ENCODE measurements at regions not wholly inside any gene's neighbourhood (a gene's known extent, or its start where the extent isn't known, plus 50 kb on each side); places are given as distances from the start of the nearest gene placed in this dataset.
"Not testable (repeated sequence)": the region's sequence is repeated elsewhere in the genome, so short reads cannot be mapped to it uniquely, and the experiment has no call there.

- TF ChIP-seq CTCF (IDR thresholded peaks at IDR 0.05; ENCODE audit: insufficient read depth, low read length, poor library complexity, severe bottlenecking): no peak
- DNase-seq (ENCODE audit: extremely low read depth, insufficient read length): no peak
- Histone ChIP-seq H3K4me3 (replicated peaks; ENCODE audit: low read depth, low read length) (no peak overlapping the region), H3K36me3 (ENCODE audit: control insufficient read depth, insufficient read depth, low read length) (no peaks in the 10 kb centered on the region), H3K27me3 (replicated peaks; ENCODE audit: control insufficient read depth, insufficient read depth, low read length) (no peaks in the 10 kb centered on the region)
Observed at GRCh38 chr2:188787021-188787657, 187.0 kb upstream of the COL3A1 start.

- no peaks in the 10 kb centered on the region for H3K36me3 ChIP-seq (ENCODE audit: control insufficient read depth, insufficient read depth, low read length)
- no peaks in the 10 kb centered on the region for H3K27me3 ChIP-seq (replicated peaks; ENCODE audit: control insufficient read depth, insufficient read depth, low read length)
- no peak for DNase-seq (ENCODE audit: extremely low read depth, insufficient read length)
- H3K4me3 ChIP-seq (replicated peaks; ENCODE audit: low read depth, low read length): no peak overlapping the region
- TF ChIP-seq CTCF (IDR thresholded peaks at IDR 0.05; ENCODE audit: insufficient read depth, low read length, poor library complexity, severe bottlenecking): no peak
Observed at GRCh38 chr2:188787658-188788240, 186.4 kb upstream of the COL3A1 start.

GRCh38 chr2:188788621-188789020 lies 185.6 kb upstream of the COL3A1 start:
- Histone ChIP-seq H3K27me3 (replicated peaks; ENCODE audit: control insufficient read depth, insufficient read depth, low read length) (no peaks in the 10 kb centered on the region), H3K4me3 (replicated peaks; ENCODE audit: low read depth, low read length) (no peak overlapping the region), H3K36me3 (ENCODE audit: control insufficient read depth, insufficient read depth, low read length) (no peaks in the 10 kb centered on the region)
- TF ChIP-seq CTCF (IDR thresholded peaks at IDR 0.05; ENCODE audit: insufficient read depth, low read length, poor library complexity, severe bottlenecking): no peak
- no peak for DNase-seq (ENCODE audit: extremely low read depth, insufficient read length)

- Histone ChIP-seq H3K27me3 (replicated peaks; ENCODE audit: control insufficient read depth, insufficient read depth, low read length) (no peaks in the 10 kb centered on the region), H3K36me3 (ENCODE audit: control insufficient read depth, insufficient read depth, low read length) (no peaks in the 10 kb centered on the region), H3K4me3 (replicated peaks; ENCODE audit: low read depth, low read length) (no peak overlapping the region)
- TF ChIP-seq CTCF (IDR thresholded peaks at IDR 0.05; ENCODE audit: insufficient read depth, low read length, poor library complexity, severe bottlenecking): no peak
- DNase-seq (ENCODE audit: extremely low read depth, insufficient read length): no peak
Observed at GRCh38 chr2:188789951-188790350, 184.2 kb upstream of the COL3A1 start.

GRCh38 chr2:188794453-188794852 lies 179.7 kb upstream of the COL3A1 start:
- H3K36me3 ChIP-seq (ENCODE audit: control insufficient read depth, insufficient read depth, low read length); H3K4me3 ChIP-seq (replicated peaks; ENCODE audit: low read depth, low read length); H3K27me3 ChIP-seq (replicated peaks; ENCODE audit: control insufficient read depth, insufficient read depth, low read length); DNase-seq (ENCODE audit: extremely low read depth, insufficient read length): not testable (repeated sequence)

GRCh38 chr2:188795762-188796161 lies 178.4 kb upstream of the COL3A1 start:
- Histone ChIP-seq H3K4me3 (replicated peaks; ENCODE audit: low read depth, low read length) (no peak overlapping the region), H3K36me3 (ENCODE audit: control insufficient read depth, insufficient read depth, low read length) (no peaks in the 10 kb centered on the region), H3K27me3 (replicated peaks; ENCODE audit: control insufficient read depth, insufficient read depth, low read length) (no peaks in the 10 kb centered on the region)
- DNase-seq (ENCODE audit: extremely low read depth, insufficient read length): no peak
- no peak for TF ChIP-seq CTCF (IDR thresholded peaks at IDR 0.05; ENCODE audit: insufficient read depth, low read length, poor library complexity, severe bottlenecking)

All from GM06990 (cell line).